Breast epithelium (tissue), 4 donors: ENCODE measurements at regions not wholly inside any gene's neighbourhood (a gene's known extent, or its start where the extent isn't known, plus 50 kb on each side); places are given as distances from the start of the nearest gene placed in this dataset.

Experiments
- DNase-seq, 2 donors: peaks; one replicate each; pipeline ENCODE4 v3.0.0-alpha.2; 2019; ENCODE audit warnings: low spot score in 2 of 2
- H3K27ac ChIP-seq, 2 donors: fragments of 200-600 bp; sonication (generic) in 1 of 2; one replicate each; pipeline ENCODE4 v1.5.1; 2016 to 2019; ENCODE audit warnings: mild to moderate bottlenecking in 1 of 2
- H3K27me3 ChIP-seq, 2 donors: fragments of 200-600 bp; sonication (generic) in 1 of 2; one replicate each; pipeline versions ENCODE4 v1.5.1 to v1.6.0; 2017 to 2019; ENCODE audit warnings: control low read depth in 1 of 2, mild to moderate bottlenecking in 1 of 2
- H3K36me3 ChIP-seq: fragments of 200-600 bp; one replicate; pipeline ENCODE4 v1.5.1; 2019
- H3K4me1 ChIP-seq, 2 donors: fragments of 200-600 bp; sonication (generic); one replicate each; pipeline ENCODE4 v1.5.1; 2016 to 2019; ENCODE audit warnings: control low read depth in 1 of 2
- H3K4me3 ChIP-seq, 3 donors: fragments of 200-600 bp; sonication (generic); 1 replicate in 2 of 3; 2 replicates in 1 of 3; pipeline ENCODE4 v1.5.1; 2016 to 2019; ENCODE audit warnings: mild to moderate bottlenecking in 3 of 3, moderate library complexity in 2 of 3
- H3K9me3 ChIP-seq, 2 donors: fragments of 200-600 bp; sonication (generic) in 1 of 2; one replicate each; pipeline ENCODE4 v1.5.1; 2016 to 2019; ENCODE audit warnings: control low read depth in 1 of 2
- CTCF ChIP-seq, 3 donors: fragments of 450-650 bp; IDR thresholded peaks; one replicate each; pipeline ENCODE4 v1.5.1; 2016 to 2017; ENCODE audit warnings: antibody characterized with exemption in 3 of 3, mild to moderate bottlenecking in 3 of 3, moderate library complexity in 3 of 3
- POLR2A ChIP-seq: fragments of 450-650 bp; IDR thresholded peaks from one replicate; pipeline ENCODE4 v1.6.1; 2016; ENCODE audit warnings: antibody characterized with exemption, mild to moderate bottlenecking, moderate library complexity
- POLR2AphosphoS5 ChIP-seq, 3 donors: sonication (generic); formaldehyde crosslinking; IDR thresholded peaks; one replicate each; pipeline ENCODE4 v1.6.1; 2017; ENCODE audit warnings: antibody characterized with exemption in 3 of 3
- intact Hi-C: fragments of 100-400 bp; cut with DNase I; formaldehyde crosslinking; loops from one replicate; pipeline ENCODE4 v1.15.1; 2023; ENCODE audit warnings: low total_unique reads

- Histone ChIP-seq H3K9me3 (no peaks in the 10 kb centered on the region), H3K27me3 (no peaks in the 10 kb centered on the region), H3K4me1 (no peaks in the 10 kb centered on the region), H3K36me3 (no peaks in the 10 kb centered on the region), H3K4me3 (no peak overlapping the region), H3K27ac (no peak overlapping the region)
- intact Hi-C loops, result no loop called here
- no peak for DNase-seq
- TF ChIP-seq POLR2AphosphoS5 (IDR thresholded peaks at IDR 0.05), result no peak
- no peak for TF ChIP-seq CTCF (IDR thresholded peaks at IDR 0.05)
Observed at GRCh38 chr2:34480366-34480765, 881.3 kb upstream of the FAM98A start.

- TF ChIP-seq POLR2AphosphoS5 (IDR thresholded peaks at IDR 0.05), result no peak
- no peak for TF ChIP-seq CTCF (IDR thresholded peaks at IDR 0.05)
- DNase-seq, result no peak
- Histone ChIP-seq H3K36me3 (no peaks in the 10 kb centered on the region), H3K27me3 (no peaks in the 10 kb centered on the region), H3K4me3 (no peak overlapping the region), H3K9me3 (no peaks in the 10 kb centered on the region), H3K27ac (no peak overlapping the region), H3K4me1 (no peaks in the 10 kb centered on the region)
- intact Hi-C loops, result no loop called here
Observed at GRCh38 chr2:34475156-34475555, 876.1 kb upstream of the FAM98A start.

- Histone ChIP-seq H3K4me1 (no peaks in the 10 kb centered on the region), H3K4me3 (no peak overlapping the region), H3K9me3 (no peaks in the 10 kb centered on the region), H3K27me3 (no peaks in the 10 kb centered on the region), H3K36me3 (no peaks in the 10 kb centered on the region), H3K27ac (no peak overlapping the region)
- no peak for DNase-seq
- TF ChIP-seq POLR2A (no peak), POLR2AphosphoS5 (IDR thresholded peaks at IDR 0.05) (no peak), CTCF (IDR thresholded peaks at IDR 0.05) (no peak)
- intact Hi-C loops, result no loop called here
Observed at GRCh38 chr2:34474646-34475045, 875.5 kb upstream of the FAM98A start.

- H3K4me1 ChIP-seq, result no peaks in the 10 kb centered on the region
- intact Hi-C loops, result no loop called here
- no peaks in the 10 kb centered on the region for H3K36me3 ChIP-seq
- TF ChIP-seq CTCF (IDR thresholded peaks at IDR 0.05) (no peak), POLR2A (no peak), POLR2AphosphoS5 (IDR thresholded peaks at IDR 0.05) (no peak)
- H3K27ac ChIP-seq, result no peak overlapping the region
- no peak for DNase-seq
- H3K9me3 ChIP-seq, result peaks cover 0 to 15% of the 10 kb centered on the region in 2 donors
- H3K27me3 ChIP-seq, result no peaks in the 10 kb centered on the region
- no peak overlapping the region for H3K4me3 ChIP-seq
Observed at GRCh38 chr2:34447097-34447496, 848.0 kb upstream of the FAM98A start.

GRCh38 chr2:34423301-34423700 is 824.2 kb upstream of the FAM98A start:
- Histone ChIP-seq H3K27ac (no peak overlapping the region), H3K4me3 (no peak overlapping the region), H3K4me1 (no peaks in the 10 kb centered on the region), H3K9me3 (no peaks in the 10 kb centered on the region), H3K36me3 (no peaks in the 10 kb centered on the region), H3K27me3 (no peaks in the 10 kb centered on the region)
- intact Hi-C loops, result no loop called here
- TF ChIP-seq CTCF (IDR thresholded peaks at IDR 0.05) (no peak), POLR2A (no peak), POLR2AphosphoS5 (IDR thresholded peaks at IDR 0.05) (no peak)
- no peak for DNase-seq
